Inflammatory macrophage treated with lipopolysaccharide for 1 hour (primary cell): ENCODE measurements at regions not wholly inside any gene's neighbourhood (a gene's known extent, or its start where the extent isn't known, plus 50 kb on each side); places are given as distances from the start of the nearest gene placed in this dataset.

Experiments used
- DNase-seq, 2 donors: peaks; one replicate each; pipeline ENCODE4 v3.0.0-alpha.2; 2020 to 2022

DNA sequence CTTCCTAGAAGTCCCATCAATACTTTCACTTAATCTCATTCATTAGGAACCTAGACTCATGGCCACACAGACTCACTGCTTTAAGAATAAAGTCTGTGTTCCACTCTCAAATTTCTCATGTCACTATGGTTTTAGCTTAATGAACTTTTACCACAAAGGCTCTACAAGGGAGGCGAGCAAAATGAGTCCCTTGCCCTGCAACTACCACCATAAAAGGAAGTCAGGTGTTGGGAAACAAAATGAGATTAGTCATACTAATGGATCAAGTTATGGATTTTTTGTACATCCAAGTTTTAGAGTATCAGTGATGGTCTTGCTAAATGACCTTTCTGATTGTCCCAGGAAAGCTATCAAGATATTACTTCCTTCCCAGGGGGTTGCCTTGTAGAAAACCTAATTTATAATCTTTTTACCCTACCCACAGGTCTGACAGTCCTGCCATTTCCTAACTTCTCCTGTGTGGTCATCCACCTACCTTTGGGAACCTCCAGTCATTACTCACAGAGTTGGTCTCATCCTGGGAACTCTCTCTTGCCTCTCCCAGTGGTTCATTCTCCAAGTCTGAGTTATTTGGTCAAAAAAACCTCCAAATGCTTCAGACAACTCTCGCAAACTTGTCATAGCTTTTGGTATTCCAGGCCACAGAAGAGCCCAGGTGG is 51.8 kb upstream of the SLC16A1 start:
- peak; percentile 17 to 31 for DNase-seq

DNA sequence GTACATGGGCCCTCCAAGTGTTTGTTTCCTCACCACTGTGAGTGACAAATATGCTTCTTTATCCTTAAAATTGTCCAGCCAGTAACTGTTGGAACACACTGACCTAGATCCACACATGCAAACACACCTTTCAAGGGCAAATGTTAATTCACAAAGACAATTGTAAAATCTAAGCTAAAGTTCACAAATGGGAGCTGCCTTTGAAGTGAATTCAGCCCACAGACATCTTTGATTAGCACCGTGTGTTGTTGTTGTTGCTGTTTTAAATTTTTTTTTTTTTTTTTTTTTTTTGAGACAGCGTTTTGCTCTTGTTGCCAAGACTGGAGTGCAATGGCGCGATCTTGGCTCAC is 52.3 kb upstream of the SLC16A1 start:
- DNase-seq = no peak

DNA sequence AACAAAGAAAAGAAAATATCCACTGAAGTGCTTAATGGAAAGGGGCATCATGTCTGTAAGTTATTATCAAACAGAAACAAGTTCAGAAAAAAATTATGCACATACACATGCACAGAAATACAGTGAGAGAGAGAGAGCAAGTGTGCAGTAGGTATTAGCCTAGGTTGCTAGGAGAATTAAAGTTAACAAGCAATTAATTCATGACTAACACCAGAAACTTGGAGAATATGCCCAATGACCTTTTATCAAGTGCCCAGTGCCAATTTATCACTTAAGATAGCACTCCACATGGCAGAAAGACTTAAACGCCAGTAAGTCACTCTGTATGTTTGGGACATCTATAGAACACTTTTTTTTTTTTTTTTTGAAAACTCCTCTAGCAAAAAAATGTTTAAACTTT is 56.2 kb upstream of the SLC16A1 start:
- DNase-seq = no peak

DNA sequence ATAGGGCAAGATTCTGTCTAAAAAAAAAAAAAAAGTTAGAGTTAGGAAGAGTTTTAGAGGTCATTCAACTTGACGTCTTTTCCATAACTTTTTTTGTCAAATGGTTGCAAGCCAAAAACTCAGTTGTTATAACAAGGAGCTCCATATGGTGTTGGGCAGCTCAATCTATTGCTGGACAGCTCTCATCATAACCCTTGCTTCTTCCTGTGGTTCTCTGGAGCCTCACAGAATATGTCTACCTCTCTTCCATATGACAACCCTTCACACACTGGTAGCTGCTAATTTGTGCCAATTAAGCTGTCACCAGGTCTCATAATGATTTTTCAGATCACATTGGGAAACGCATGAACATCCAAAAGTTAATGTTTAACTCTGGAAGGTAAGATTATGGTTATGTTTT is 57.8 kb upstream of the SLC16A1 start:
- no peak for DNase-seq

DNA sequence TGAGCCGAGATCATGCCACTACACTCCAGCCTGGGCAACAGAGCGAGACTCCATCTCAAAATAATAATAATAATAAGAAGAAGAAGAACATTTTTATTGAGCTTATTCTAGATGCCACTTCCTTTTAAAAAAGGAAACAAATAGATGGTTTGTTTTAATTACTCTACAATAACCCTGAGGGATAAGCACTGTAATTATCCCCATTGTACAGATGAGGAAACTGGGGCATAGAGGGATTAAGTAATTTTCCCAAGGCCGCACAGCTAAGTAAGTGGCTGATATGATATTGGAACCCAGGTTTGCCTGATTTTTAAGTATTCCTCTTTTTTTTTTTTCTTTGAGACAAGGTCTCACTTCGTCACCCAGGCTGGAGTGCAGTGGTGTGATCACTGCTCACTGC is 58.5 kb upstream of the LRIG2 start:
- DNase-seq = no peak

DNA sequence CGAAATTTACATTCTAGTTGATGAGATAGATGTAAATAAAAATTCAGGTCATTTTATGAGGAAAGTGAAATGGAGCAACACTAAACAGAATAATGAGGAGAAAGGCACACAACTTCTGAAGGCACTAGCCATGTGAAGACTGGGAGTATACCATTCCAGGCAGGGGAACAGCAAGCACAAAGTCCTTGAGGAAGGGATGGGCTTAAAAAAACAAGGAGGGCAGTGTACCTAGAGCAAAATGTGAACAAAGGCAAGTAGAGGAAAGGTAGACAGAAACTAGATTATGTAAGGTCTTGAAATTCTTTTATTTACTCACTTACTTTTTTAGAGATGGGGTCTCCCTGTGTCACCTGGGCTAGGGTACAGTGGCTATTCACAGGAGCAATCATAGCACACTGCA is 54.1 kb upstream of the LRIG2 start:
- no peak for DNase-seq

DNA sequence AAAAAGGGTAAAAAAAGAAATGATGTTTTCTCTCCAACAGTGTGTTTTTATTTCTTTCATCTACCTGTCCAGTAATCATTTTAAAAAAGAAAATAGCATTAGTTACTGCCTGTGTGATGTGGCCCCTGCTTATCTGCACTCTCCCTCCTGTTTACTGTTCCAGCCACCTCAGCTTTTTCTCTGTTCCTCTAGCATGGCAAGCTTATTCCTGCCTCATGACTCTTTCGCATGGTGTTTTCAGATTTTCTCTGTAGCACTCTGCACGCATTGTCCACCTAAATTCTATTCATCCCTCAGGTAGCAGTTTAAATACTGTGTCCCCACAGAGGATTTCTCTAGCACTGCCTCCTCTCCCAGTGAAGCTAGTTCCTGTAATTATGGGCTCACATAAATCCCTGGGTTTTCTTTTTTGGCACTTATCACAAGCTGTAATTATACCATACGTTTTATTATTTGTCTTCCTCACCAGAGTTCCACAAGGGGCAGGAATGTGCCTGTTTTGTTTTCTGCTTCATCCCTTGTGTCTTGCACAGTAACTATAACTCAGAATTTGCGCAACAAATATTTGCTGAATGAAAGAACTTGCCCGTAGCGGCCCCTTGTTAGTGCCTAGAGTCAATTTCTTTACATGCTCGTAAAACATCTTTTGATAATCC is 51.4 kb upstream of the LRIG2 start:
- DNase-seq = no peak
